HG03378 (cell line): ENCODE measurements at regions not wholly inside any gene's neighbourhood (a gene's known extent, or its start where the extent isn't known, plus 50 kb on each side); places are given as distances from the start of the nearest gene placed in this dataset.
"Not testable (repeated sequence)": the region's sequence is repeated elsewhere in the genome, so short reads cannot be mapped to it uniquely, and the experiment has no call there.

Source experiments
- ATAC-seq: cut with Tn5 transposase; IDR thresholded peaks from one replicate; pipeline ENCODE4 v1.9.1; 2021; ENCODE audit warnings: mild to moderate bottlenecking, moderate library complexity; ENCODE audit not compliant: unreplicated experiment

DNA sequence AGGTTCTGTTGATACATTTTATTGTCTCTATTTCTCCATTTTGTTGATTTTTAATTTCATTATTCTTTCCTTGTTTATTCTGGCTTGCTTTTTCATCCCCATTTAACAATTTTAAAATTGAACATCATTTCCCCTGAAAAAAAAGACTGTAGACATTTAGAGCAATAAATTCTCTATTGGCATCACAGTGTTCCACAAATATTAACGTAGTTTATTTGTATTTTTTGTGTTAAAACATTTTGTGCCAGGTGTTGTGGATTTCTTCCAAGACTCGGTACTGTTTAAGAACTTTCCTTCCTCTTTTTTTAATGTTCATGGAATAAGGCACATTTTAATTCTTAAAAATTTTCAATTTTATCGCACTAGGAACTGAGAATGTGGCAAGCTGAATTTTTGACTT, 156.1 kb upstream of the NPY start:
- ATAC-seq = no peak

DNA sequence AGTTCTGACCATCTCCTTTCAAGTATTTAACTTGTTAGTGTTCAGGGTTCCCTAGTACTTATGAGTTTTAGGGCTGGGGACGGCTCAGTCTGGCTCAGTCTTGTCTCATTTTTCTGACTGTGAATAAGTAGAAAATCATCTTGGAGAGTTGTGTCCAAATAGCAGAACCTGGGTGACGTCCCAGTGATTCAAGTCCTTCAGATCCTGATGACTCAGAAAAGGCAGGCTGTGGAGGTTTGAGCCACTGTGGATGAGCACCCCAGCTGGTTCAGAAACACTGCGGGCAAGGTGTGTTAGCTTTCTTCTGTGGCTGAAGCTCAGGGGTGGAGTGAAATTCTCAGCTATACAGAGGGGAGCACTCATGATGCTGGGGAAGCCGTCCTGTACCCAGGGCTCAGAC, 154.4 kb upstream of the NPY start:
- ATAC-seq = no peak

DNA sequence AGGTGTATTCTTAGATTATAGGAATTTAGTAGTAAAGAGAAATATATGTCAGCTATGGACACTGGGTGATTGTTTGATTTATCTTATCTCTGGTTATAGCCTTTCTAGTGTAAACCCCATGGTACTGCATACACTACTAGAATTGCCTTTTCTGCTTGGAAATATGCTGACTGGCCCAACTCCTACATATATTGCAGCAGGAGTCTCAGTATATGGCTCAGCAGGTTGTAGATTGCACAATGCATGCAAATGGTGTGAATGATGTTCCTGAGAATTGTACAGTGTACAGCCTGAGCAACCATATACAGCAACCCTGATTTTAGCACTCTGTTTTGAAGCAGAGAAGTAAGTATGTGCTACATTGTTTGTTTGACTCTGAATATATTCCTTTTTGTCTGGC, 153.4 kb upstream of the NPY start:
- ATAC-seq = no peak

DNA sequence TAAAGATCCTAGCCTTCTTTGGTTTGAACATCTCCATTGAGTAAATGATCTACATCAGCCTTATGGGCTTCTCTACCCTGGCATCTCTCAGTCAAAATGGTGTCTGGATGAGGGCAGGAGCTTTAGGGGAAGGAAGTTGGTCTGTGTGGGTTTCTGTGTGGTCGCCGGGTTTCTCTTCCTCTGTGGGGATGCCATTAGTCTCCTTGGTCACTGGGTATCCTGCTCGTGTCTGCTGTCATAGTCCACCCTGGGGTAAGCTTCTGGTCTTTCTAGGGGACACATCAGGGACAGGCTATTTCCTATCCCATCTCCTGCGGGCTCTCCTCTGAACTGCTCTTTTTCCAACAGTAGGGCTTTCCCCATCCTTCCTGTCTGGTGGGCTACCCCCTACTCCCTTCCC, 150.3 kb upstream of the NPY start:
- ATAC-seq = peak; percentile 36

DNA sequence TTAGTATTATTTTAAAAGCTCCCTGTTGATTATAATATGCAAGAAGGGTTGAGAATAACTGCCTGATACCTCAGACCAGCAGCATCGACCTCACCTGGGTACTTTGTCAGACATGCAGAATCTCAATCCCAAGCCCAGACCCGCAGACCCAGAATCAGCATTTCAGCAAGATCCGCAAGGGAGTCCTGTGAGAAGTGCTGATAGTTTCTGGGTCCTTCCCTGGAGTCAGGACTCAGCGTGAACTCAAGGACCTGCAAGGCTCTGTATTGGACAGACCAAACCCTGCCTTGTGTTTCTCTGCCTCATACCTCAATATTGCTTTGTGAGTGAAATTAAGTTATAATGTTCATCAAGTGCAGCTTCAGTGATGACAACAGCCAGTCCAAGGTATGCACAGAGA, 149.5 kb upstream of the NPY start:
- no peak for ATAC-seq

DNA sequence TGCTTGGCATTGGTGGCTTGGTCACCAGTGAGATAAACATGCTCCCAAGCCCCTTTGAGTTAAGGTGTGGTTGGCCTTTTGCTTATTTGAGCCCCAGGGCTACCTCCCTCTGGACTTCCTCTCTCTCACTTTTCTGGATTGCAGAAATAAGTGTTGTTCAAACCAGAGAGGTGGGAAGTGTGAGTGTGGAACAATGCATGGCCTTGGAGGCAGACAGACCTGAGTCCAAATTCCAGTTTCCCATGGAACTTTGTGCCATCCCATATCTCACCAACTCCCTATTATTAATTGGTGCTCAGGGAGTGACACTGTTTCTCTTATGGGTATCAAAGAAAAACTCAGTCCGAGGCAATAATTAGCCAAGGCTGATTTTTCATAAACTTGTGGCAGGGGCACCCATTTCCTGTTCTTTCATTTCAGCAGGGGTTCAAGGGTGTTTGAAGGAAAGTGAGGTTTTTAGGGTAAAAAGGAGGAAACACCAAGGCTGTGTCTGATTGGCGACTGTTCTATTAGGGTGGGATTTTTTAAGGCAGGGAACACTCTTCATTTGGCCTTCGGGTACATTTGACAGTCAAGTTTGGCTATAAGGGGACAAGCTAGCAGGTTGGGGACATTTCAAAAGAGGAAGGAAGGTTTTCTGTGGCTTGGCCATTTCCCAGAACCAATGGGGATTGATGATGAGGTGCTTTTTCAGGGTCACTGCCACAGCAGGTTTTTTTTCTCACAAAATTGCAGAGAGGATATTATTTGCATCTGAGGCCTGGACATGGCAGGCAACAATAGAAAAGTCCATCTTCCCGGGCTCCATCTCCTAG, 148.8 kb upstream of the NPY start:
- ATAC-seq = peak; percentile 85

DNA sequence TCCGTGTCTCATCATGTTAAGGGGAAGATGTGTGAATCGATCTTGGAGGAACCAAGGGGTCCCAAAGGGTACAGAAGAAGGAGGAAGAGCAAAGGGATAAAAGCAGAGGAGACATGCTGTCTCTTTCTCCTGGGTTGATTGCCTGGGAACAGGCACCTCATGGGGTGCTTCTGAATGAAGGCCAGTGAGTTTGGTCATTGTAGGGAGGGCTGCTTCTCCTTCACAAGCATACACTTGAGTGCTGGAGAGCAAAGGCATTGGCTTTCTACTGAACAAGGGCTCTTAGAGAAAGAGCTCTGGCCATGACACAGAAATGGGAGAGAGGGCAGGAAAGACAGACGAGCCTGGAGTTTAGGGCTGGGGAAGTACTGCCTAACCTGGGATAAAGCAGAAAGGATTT, 146.7 kb upstream of the NPY start:
- no peak for ATAC-seq

DNA sequence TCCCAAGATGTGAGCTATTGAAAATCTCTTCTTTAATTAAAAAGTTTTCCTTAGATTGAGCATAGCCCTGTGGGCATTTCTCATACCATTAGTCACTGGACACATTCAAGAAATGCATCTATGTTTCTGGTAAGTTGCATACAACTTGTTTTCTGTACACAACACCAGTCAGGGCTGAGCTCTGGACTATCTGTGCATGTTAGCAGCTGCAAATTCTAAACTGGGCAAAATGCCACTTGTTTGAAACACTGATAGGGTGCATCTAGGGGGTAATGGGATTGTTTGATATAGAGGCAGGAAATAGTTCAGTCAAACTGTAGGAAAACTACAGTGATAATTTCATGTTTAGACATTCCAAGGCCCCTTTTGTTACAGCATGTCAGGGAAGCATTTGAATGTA, 145.6 kb upstream of the NPY start:
- no peak for ATAC-seq

DNA sequence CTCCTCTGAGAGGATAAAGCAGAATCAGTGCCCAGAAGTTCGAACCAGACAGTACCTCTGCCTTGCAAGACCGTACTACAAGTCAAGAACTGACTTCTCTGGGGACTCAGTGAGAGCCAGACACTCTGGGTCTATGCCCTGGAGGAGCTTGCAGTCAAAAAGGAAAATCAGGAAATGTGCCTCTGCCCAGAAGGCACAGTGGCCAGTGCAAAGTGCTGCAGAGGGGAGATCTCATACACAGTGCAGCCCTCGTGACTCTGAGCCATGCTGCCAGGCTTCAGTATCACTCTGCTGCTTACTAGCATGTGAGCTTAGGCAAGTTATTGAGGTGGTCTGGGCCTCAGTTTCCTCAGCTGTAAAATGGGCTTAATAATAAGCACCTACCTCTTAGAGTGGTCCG, 144.0 kb upstream of the NPY start:
- no peak for ATAC-seq

DNA sequence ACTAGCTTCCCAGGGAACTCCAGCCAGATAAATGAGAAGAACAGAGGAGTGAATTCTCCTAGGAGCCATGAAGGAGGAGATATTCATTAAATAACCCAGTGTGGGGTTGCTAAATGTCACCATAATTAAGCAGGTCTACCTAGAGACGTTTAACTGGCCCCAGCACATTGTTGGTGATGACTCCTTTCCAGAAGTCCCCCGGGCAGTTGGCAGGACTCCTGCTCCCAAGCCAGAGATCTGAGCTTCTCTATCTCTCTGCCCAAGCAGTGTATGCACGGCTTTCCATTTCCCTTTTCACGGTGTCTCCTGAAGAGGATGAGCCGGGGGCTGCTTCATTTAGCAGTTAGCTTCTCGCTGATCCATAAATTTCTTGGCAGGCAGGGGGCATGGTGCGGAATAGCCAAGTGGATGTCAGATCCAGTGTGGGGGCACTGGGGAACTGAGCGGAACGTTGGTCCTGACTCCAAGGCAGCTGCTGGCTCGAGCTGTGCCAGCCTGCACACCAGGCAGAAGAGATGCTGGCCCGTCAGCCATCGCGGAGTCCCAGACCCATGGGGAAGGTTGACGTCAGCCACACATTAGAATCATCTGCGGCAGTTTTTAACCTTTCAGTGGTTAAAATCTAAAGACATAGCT, 142.0 kb upstream of the NPY start:
- no peak for ATAC-seq

DNA sequence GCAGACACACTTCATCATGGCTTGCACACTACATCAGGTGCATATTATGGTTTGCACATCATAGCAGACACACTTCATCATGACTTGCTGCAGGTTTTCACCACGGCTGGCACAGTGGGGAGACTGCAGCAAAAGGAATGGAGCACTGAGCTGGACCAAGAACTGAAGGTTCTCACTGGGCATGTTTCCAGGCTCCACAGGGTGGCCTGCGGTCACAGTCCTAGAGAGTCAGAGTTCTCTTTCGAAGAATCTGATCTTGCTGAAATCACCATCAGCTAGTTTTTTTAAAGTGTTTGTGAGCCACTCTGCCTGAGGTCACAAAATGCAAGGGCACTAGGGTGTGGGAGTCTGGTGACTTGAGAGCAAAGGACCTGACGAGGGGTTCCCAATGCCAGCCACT, 140.4 kb upstream of the NPY start:
- no peak for ATAC-seq

DNA sequence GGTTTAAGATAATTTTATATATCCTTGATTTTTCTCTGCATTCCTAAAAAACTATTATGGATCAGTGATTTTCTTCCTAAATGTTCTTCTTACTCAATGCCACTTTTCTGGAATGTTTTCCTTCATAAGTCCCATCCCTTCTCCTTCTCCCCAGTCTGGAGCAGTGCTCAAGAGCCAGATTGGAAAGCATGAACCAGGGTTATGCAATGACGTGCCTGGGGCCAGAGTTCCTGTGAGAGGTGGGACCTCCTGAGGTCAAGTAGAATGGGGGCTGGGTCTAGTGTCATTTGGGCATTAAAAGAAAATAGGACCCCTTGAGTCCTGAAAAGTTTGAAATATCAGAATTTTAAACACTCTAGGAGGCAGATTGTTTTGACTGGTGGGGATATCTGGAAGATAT, 132.0 kb upstream of the NPY start:
- no peak for ATAC-seq

DNA sequence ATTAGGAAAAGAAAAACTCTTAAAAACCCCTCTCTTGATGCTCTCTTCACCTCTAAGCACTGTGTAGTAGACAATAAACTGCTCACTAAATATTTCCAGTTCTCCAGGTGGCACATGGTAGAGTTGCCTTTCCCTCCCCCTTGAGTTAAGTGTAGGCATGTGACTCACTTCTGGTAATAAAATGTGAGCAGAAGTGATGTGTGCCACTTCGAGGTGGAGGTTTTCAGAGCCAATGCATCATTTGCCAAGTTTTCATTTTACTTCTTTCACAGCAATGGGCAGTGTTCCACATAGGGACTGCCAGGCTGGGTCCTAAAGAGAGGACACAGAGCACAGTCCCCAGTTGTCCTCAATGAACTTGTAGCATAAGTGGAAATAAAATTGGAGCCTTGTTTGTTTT, 131.6 kb upstream of the NPY start:
- ATAC-seq = no peak

DNA sequence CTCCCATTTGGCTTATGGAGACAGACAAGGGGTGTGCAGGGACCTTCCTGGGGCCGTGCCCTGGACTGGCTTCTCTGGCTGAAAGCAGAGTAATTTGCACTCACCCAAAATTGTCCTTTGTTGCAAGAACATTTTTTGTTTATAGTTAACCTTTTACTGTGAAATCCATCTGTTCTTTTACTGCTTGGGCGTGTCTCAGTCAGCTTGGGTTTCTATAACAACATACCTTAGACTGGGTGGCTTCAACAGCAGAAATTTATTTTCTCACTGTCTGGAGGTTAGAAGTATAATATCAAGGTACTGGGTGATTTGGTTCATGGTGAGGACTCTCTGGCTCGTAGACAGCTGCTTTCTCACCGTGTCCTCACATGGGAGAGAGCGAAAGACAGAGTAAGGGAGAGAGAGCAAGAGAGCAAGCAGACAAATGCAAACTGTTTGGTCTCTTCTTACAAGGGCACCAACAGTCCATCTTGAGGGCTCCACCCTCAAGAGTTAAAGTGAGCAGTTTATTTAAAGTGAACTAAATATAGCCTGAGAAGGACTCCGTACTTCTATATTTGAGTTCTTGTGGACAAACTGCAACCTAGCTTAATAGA, 131.0 kb upstream of the NPY start:
- no peak for ATAC-seq

DNA sequence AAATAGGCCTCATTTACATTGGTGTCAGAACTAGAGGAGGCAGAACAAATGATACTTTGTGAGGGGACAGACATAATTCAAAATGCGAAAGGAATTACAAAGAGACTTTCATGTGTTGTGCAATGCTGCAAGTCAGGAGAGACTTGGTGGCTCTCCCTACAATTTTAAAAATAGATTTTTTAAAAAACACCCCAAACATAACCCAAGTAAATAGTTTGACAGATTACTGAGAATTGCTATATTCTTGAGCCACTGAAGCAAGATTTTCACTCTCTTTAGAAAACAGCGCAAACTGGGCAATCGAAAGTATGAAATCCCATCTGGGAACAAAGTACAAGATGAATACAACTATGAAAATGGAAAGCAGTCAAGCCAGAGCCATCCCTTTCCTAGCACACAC, 126.3 kb upstream of the NPY start:
- ATAC-seq = no peak

DNA sequence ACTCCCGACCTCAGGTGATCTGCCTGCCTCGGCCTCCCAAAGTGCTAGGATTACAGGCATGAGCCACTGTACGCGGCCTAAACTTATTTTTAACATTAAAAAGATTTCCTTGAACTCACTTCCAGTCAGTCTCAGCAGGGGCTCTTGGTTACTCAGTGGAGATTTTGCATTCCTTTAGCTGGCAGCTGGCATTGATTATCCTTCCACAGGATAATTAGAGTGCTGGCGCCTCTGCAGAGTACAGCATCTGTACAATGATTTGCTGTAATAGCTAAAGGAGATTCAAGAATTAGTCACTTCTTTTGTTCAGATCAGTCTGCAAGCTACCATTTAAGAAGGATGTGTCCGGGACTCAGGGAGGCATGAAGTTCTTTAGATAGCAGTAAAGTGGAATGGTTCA, 125.0 kb upstream of the NPY start:
- ATAC-seq = no peak

DNA sequence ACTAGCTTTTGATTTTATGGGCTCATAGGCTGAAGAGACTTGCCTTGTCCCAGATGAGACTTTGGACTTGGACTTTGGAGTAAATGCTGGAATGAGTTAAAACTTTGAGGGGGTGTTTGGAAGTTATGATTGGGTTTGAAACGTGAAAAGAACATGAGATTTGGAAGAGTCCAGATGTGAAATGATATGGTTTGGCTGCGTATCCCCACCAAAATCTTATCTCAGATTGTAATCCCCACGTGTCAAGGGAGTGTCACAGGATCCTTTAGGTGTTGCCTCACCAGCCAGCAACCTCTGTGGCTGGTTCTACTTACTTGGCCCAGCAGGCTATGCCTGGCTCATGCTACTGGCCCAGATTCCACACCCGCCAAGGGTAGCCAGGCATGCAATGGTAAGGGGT, 119.6 kb upstream of the NPY start:
- no peak for ATAC-seq

DNA sequence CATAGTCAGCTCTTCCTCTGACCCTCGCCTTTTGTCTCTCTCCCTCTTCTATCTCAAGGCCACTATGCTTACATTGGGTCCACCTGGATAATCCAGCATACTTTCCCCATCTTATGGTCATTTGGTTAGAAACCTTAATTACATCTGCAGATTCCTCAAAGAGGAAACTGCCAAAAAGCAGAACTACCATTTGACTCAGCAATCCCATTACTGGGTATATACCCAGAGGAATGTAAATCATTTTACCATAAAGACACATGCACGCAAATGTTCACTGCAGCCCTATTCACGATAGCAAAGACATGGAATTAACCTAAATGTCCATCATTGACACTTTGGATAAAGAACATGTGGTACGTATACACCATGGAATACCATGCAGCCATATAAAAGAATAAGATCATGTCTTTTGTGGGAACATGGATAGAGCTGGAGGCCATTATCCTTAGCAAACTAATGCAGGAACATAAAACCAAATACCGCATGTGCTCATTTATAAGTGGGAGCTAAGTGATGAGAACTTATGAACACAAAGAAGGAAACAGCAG, 114.8 kb upstream of the NPY start:
- no peak for ATAC-seq

DNA sequence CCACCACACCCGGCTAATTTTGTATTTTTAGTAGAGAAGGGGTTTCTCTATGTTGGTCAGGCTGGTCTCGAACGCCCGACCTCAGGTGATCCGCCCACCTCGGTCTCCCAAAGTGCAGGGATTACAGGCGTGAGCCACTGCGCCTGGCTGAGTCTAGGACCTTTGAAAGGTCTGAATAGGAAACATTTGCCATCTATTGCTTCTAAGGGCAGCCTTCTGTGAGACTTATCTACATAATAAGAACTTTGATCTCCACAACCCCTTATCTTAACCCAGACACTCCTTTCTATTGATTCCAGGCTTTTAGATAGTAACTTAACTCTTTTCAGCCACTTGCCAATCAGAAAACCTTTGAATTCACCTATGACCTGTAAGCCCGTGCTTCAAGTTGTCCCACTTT, 112.0 kb upstream of the NPY start:
- not testable (repeated sequence) for ATAC-seq

DNA sequence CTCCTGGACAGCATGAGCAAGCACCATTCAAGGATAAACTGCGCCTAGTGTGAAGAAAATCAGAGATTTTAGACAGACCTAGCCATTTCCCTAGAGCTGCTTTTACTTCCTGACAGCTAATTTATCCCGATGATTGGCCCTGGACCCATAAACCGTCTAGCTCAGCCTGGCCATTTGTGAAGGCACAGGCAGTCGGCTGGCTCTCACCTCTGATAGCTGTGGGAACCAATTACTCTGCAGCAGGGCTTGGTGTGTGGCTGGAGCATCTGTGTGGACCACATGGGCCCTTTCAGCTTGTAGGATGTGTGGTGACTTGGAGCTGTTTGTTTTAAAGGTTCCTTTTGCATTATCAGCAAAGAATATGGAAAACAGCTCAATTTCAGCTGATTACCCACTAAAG, 111.1 kb upstream of the NPY start:
- no peak for ATAC-seq

DNA sequence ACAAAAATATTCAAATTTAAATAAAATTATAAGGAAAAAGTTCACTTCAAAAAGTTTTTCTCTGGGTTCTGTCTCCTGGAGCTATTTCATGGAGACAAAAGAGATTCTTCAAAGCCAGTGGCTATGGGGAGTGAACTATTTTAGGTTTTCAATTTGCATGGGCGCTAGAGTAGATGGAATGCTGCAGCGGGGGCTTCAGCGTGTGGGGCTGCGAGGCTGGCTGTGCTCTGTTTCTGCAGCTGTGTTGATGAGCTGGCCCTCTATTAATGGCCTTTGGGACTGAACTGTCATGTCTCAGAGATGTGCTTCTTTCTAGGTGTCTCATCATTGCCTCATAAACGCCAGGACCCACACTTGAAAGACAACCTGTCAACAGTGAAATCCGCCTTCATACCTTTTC, 108.4 kb upstream of the NPY start:
- ATAC-seq = no peak
